ENCODE measurements at regions not wholly inside any gene's neighbourhood (a gene's known extent, or its start where the extent isn't known, plus 50 kb on each side); places are given as distances from the start of the nearest gene placed in this dataset.

- no peak for DNase-seq
Measured at GRCh38 chr3:107428051-107428858, 51.0 kb downstream of the CCDC54 start.

GRCh38 chr3:107429320-107430181 is 52.3 kb downstream of the CCDC54 start:
- no peak for DNase-seq

GRCh38 chr3:107430214-107430995 is 53.2 kb downstream of the CCDC54 start:
- no peak for DNase-seq

GRCh38 chr3:107430996-107431245 is 53.7 kb downstream of the CCDC54 start:
- DNase-seq = no peak

- peak; percentile 23 for DNase-seq
Measured at GRCh38 chr3:107431246-107432012, 54.2 kb downstream of the CCDC54 start.

GRCh38 chr3:107432013-107432515 is 54.8 kb downstream of the CCDC54 start:
- DNase-seq = no peak

- no peak for DNase-seq
Measured at GRCh38 chr3:107432646-107433045, 55.4 kb downstream of the CCDC54 start.

- DNase-seq = no peak
Measured at GRCh38 chr3:107436029-107436428, 58.8 kb downstream of the CCDC54 start.

- no peak for DNase-seq
Measured at GRCh38 chr3:107438671-107439070, 61.4 kb downstream of the CCDC54 start.

- DNase-seq = no peak
Measured at GRCh38 chr3:107441617-107442016, 64.4 kb downstream of the CCDC54 start.

GRCh38 chr3:107443461-107443860 is 66.2 kb downstream of the CCDC54 start:
- DNase-seq = no peak

- no peak for DNase-seq
Measured at GRCh38 chr3:107446706-107447105, 69.5 kb downstream of the CCDC54 start.

GRCh38 chr3:107450254-107450893 is 72.4 kb upstream of the BBX start:
- no peak for DNase-seq

GRCh38 chr3:107452436-107452835 is 70.3 kb upstream of the BBX start:
- no peak for DNase-seq

- DNase-seq = no peak
Measured at GRCh38 chr3:107453504-107453903, 69.3 kb upstream of the BBX start.

GRCh38 chr3:107455621-107456020 is 67.1 kb upstream of the BBX start:
- DNase-seq = no peak

- no peak for DNase-seq
Measured at GRCh38 chr3:107456501-107456900, 66.3 kb upstream of the BBX start.

GRCh38 chr3:107458871-107459270 is 63.9 kb upstream of the BBX start:
- DNase-seq = no peak

- DNase-seq = no peak
Measured at GRCh38 chr3:107461721-107462120, 61.0 kb upstream of the BBX start.

GRCh38 chr3:107464037-107464436 is 58.7 kb upstream of the BBX start:
- no peak for DNase-seq

GRCh38 chr3:107465064-107465631 is 57.6 kb upstream of the BBX start:
- no peak for DNase-seq

GRCh38 chr3:107468782-107469181 is 54.0 kb upstream of the BBX start:
- DNase-seq = no peak
